PC-9 (cell line): ENCODE measurements at regions not wholly inside any gene's neighbourhood (a gene's known extent, or its start where the extent isn't known, plus 50 kb on each side); places are given as distances from the start of the nearest gene placed in this dataset.
"Not testable (repeated sequence)": the region's sequence is repeated elsewhere in the genome, so short reads cannot be mapped to it uniquely, and the experiment has no call there.

ENCODE experiments used
- BruUV-seq: library from RNA; stranded (reverse); fragments of 400-500 nt; replicated peaks from 2 replicates; lab custom pipeline; 2021; lab: Mats Ljungman, UMichigan
- CTCF ChIA-PET: fragments of 300-600 bp; sonication (Branson Sonifier 250); formaldehyde crosslinking; loops from one replicate; lab custom pipeline; 2022; ENCODE audit warnings: antibody characterized with exemption; lab: Charles Lee
- POLR2A ChIA-PET: fragments of 300-600 bp; sonication (Branson Sonifier 250); formaldehyde crosslinking; loops from one replicate; lab custom pipeline; 2022; ENCODE audit warnings: antibody characterized with exemption; ENCODE audit not compliant: unreplicated experiment; lab: Charles Lee
- DNase-seq, 2 experiments: peaks; one replicate each; pipeline versions ENCODE4 v3.0.0 to v3.0.0-alpha.2; 2015 to 2022; ENCODE audit warnings: mixed read lengths in 1 of 2
- H2AFZ ChIP-seq: fragments of 200-600 bp; sonication (generic); 2 replicates; pipeline ENCODE4 v1.8.1; 2017; ENCODE audit warnings: antibody characterized with exemption
- H3F3A ChIP-seq: fragments of 200-600 bp; sonication (generic); 2 replicates; pipeline ENCODE4 v1.8.1; 2017; ENCODE audit warnings: antibody characterized with exemption, mild to moderate bottlenecking, low read depth; ENCODE audit not compliant: insufficient read depth
- H3K27ac ChIP-seq: fragments of 200-600 bp; sonication (generic); 2 replicates; pipeline ENCODE4 v1.6.1; 2016; ENCODE audit warnings: mixed run types
- H3K27me3 ChIP-seq: fragments of 200-600 bp; sonication (generic); 2 replicates; pipeline ENCODE4 v1.6.1; 2016; ENCODE audit warnings: low read depth, mixed run types; ENCODE audit not compliant: insufficient read depth
- H3K36me3 ChIP-seq: fragments of 200-600 bp; sonication (generic); 2 replicates; pipeline ENCODE4 v1.6.1; 2016; ENCODE audit warnings: low read depth, mixed run types
- H3K4me1 ChIP-seq: fragments of 200-600 bp; sonication (generic); replicated peaks from 2 replicates; pipeline ENCODE4 v1.6.1; 2016; ENCODE audit warnings: mixed run types; ENCODE audit not compliant: insufficient read depth
- H3K4me2 ChIP-seq: fragments of 200-600 bp; sonication (generic); 2 replicates; pipeline ENCODE4 v1.6.1; 2017; ENCODE audit warnings: mixed run types
- H3K4me3 ChIP-seq: fragments of 200-600 bp; sonication (generic); 2 replicates; pipeline ENCODE4 v1.6.1; 2016; ENCODE audit warnings: mixed run types
- H3K79me2 ChIP-seq: fragments of 200-600 bp; sonication (generic); 2 replicates; pipeline ENCODE4 v1.6.1; 2017; ENCODE audit warnings: low read depth, mixed run types
- H3K9me2 ChIP-seq: fragments of 200-600 bp; sonication (generic); 2 replicates; pipeline ENCODE4 v1.8.1; 2017; ENCODE audit warnings: mild to moderate bottlenecking; ENCODE audit not compliant: insufficient read depth
- H3K9me3 ChIP-seq: fragments of 200-600 bp; sonication (generic); 2 replicates; pipeline ENCODE4 v1.8.1; 2016; ENCODE audit warnings: low read depth; ENCODE audit not compliant: insufficient read depth
- H4K20me1 ChIP-seq: fragments of 200-600 bp; sonication (generic); 2 replicates; pipeline ENCODE4 v1.8.1; 2017; ENCODE audit not compliant: insufficient read depth
- EZH2 ChIP-seq: fragments of 200-600 bp; sonication (generic); IDR thresholded peaks from 2 replicates; pipeline ENCODE4 v1.8.0; 2017; ENCODE audit warnings: antibody characterized with exemption, low read depth
- intact Hi-C: fragments of 100-400 bp; cut with micrococcal nuclease; formaldehyde crosslinking; loops from one replicate; pipeline ENCODE4 v1.10.0; 2022; ENCODE audit not compliant: unreplicated experiment
- TF ChIP-seq, protein P1 (sequence below): fragments of 200-600 bp; sonication (generic); conservative IDR thresholded peaks from 2 replicates; pipeline ENCODE4 v1.6.1; 2017; ENCODE audit warnings: mixed run types, antibody characterized with exemption, mild to moderate bottlenecking, moderate library complexity

DNA sequence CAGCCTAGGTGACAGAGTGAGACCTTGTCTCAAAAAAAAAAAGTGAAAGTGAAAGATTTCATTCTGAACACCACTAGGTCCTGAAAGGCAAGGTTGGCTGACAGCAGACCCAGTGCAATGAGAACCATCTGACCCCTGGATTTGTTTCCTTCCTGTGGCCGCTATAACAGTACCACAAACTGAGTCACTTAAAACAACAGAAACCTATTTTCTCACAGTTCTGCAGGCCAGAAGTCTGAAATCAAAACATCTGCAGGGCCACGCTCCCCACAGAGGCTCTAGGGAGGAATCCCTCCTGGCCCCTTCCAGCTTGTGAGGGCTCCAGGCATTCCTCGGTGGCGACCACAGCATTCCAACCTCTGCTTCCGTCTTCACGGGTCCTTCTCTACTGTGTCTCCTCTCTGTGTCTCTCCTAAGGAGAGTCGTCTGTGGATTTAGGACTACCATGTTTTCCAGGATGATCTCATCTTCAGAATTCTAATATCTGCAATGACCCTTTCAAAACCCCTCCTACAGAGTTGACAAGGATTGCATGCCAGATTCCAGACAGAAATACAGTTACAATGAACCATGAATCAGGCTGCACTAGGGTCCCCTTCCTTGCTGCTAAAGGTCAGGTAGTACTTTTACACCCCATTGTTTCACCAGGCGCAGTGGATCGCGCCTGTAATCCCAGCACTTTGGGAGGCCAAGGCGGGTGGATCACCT lies 78.0 kb upstream of the ADGRL1 start:
- H3F3A ChIP-seq, H3K4me3 ChIP-seq, BruUV-seq, H3K4me1 ChIP-seq, POLR2A ChIA-PET, H3K9me3 ChIP-seq, intact Hi-C loops, H3K27me3 ChIP-seq, CTCF ChIA-PET, H3K27ac ChIP-seq, H3K36me3 ChIP-seq, H4K20me1 ChIP-seq, H3K9me2 ChIP-seq, H3K79me2 ChIP-seq, H2AFZ ChIP-seq: not testable (repeated sequence)
- H3K4me2 ChIP-seq = peak overlapping the region; percentile 15; the same call in 1 of the 2 replicates
- peak; percentile 44 to 45 for DNase-seq

DNA sequence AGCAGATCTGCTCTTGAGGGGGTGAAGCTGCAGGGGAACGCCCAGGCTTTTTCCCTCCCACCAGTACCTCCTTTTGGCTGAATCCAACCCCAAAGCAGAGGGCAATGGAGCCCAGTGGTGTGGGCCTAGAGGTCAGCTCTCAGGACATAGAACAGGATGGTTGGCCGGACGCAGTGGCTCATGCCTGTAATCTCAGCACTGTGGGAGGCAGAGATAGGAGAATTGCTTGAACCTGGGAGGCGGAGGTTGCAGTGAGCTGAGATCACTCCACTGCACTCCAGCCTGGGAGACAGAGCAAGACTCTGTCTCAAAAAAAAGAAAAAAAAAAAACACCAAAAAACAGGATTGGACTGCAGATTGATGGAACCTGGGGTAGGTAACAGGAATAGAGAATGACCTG lies 73.3 kb upstream of the ADGRL1 start:
- H4K20me1 ChIP-seq, H3K4me1 ChIP-seq, H3K9me3 ChIP-seq, H3K4me2 ChIP-seq, POLR2A ChIA-PET, H3K27ac ChIP-seq, H3K36me3 ChIP-seq, H3K4me3 ChIP-seq, BruUV-seq, H2AFZ ChIP-seq, H3F3A ChIP-seq, H3K79me2 ChIP-seq, DNase-seq, intact Hi-C loops, H3K9me2 ChIP-seq: not testable (repeated sequence)
- peaks cover 41% of the 10 kb centered on the region for H3K27me3 ChIP-seq
- CTCF ChIA-PET = interaction anchor here (0.6 kb wide), 1 partner anchor 1294 kb away, joined by 5 read pairs; no protein-coding TSS in a partner anchor

DNA sequence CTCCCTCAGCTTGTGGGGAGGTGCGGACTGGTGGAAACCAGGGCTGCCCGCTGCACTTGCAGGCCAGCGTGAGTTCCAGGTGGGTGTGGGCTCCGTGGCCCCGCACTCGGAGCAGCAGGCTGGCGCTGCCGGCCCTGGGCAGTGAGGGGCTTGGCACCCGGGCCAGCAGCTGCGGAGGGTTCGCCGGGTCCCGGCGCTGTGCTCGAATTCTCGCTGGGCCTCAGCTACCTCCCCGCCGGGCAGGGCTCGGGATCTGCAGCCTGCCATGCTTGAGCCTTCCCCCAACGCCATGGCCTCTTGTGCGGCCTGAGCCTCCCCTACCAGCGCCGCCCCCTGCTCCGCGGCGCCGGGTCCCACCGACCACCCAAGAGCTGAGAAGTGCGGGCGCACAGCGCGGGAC lies 71.6 kb upstream of the ADGRL1 start:
- H3F3A ChIP-seq = no peaks in the 10 kb centered on the region
- no peaks in the 10 kb centered on the region for H3K79me2 ChIP-seq
- ChIA-PET POLR2A (interaction anchor here (0.5 kb wide), 1 partner anchor 12 kb away, joined by 6 read pairs; no protein-coding TSS in a partner anchor), CTCF (no interaction called here)
- BruUV-seq = no TSS peak
- H3K4me3 ChIP-seq = no peak overlapping the region
- H4K20me1 ChIP-seq = no peaks in the 10 kb centered on the region
- H3K36me3 ChIP-seq = no peaks in the 10 kb centered on the region
- H3K27ac ChIP-seq = no peak overlapping the region
- no peaks in the 10 kb centered on the region for H3K9me2 ChIP-seq
- DNase-seq = no peak
- intact Hi-C loops = no loop called here
- TF ChIP-seq, protein P1, sequence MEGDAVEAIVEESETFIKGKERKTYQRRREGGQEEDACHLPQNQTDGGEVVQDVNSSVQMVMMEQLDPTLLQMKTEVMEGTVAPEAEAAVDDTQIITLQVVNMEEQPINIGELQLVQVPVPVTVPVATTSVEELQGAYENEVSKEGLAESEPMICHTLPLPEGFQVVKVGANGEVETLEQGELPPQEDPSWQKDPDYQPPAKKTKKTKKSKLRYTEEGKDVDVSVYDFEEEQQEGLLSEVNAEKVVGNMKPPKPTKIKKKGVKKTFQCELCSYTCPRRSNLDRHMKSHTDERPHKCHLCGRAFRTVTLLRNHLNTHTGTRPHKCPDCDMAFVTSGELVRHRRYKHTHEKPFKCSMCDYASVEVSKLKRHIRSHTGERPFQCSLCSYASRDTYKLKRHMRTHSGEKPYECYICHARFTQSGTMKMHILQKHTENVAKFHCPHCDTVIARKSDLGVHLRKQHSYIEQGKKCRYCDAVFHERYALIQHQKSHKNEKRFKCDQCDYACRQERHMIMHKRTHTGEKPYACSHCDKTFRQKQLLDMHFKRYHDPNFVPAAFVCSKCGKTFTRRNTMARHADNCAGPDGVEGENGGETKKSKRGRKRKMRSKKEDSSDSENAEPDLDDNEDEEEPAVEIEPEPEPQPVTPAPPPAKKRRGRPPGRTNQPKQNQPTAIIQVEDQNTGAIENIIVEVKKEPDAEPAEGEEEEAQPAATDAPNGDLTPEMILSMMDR = no peak
- no peak for TF ChIP-seq EZH2
- no peak overlapping the region for H2AFZ ChIP-seq
- no peaks in the 10 kb centered on the region for H3K4me1 ChIP-seq
- peaks cover 41% of the 10 kb centered on the region for H3K27me3 ChIP-seq
- H3K4me2 ChIP-seq = no peak overlapping the region
- peaks cover 3% of the 10 kb centered on the region; the same call in 1 of the 2 replicates for H3K9me3 ChIP-seq

DNA sequence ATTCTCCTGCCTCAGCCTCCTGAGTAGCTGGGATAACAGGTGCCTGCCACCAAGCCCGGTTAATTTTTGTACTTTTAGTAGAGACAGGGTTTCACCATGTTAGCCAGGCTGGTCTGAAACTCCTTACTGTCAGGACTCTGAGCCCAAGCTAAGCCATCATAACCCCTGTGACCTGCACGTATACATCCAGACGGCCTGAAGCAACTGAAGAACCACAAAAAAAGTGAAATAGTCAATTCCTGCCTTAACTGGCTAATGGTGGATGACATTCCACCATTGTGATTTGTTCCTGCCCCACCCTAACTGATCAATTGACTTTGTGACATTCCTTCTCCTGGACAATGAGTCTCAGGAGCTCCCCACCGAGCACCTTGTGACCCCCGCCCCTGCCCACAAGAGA lies 69.9 kb upstream of the ADGRL1 start:
- CTCF ChIA-PET, H3K4me2 ChIP-seq, H3K79me2 ChIP-seq, H3K9me3 ChIP-seq, DNase-seq, POLR2A ChIA-PET, H3K4me1 ChIP-seq, H4K20me1 ChIP-seq, intact Hi-C loops, H3K9me2 ChIP-seq, BruUV-seq, H2AFZ ChIP-seq, H3K27ac ChIP-seq, H3K4me3 ChIP-seq, H3K36me3 ChIP-seq, H3F3A ChIP-seq: not testable (repeated sequence)
- H3K27me3 ChIP-seq = peaks cover 41% of the 10 kb centered on the region
